Epithelial cell of esophagus (primary cell): ENCODE measurements at regions not wholly inside any gene's neighbourhood (a gene's known extent, or its start where the extent isn't known, plus 50 kb on each side); places are given as distances from the start of the nearest gene placed in this dataset.

ENCODE experiments used
- DNase-seq: peaks from one replicate; pipeline ENCODE4 v3.0.0; 2010; ENCODE audit warnings: low read depth
- H3K4me3 ChIP-seq: 2 replicates; pipeline ENCODE4 v1.5.1; 2011; ENCODE audit warnings: mild to moderate bottlenecking, low read length, control low read depth
- CTCF ChIP-seq: IDR thresholded peaks from 2 replicates; pipeline ENCODE4 v1.5.1; 2011; ENCODE audit warnings: low read depth, mild to moderate bottlenecking, low read length, control low read depth, inconsistent platforms; ENCODE audit not compliant: insufficient read depth; ENCODE audit errors: missing control alignments

DNA sequence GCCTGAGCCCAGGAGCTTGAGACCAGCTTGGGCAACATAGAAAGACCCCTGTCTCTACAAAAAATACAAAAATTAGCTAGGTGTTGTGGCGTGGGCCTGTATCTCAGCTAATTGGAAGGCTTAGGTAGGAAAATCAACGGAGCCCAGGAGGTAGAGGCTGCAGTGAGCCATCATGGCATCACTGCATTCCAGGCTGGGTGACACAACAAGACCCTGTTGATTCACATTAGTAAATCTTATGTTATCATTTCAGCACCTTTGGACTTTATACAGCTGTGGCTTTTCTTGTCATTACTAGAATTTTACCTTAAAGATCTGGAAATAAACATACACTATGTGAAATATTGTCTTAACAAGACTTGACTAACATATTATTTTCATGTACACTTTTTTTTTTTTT, 185.0 kb downstream of the ZNF608 start:
- peak; percentile 71 for DNase-seq
- H3K4me3 ChIP-seq = no peak overlapping the region
- TF ChIP-seq CTCF = no peak

- TF ChIP-seq CTCF = no peak
- DNase-seq = no peak
- no peak overlapping the region for H3K4me3 ChIP-seq
Observed at GRCh38 chr5:124560370-124560769, 186.1 kb downstream of the ZNF608 start.

GRCh38 chr5:124557761-124558160, 188.7 kb downstream of the ZNF608 start:
- H3K4me3 ChIP-seq = no peak overlapping the region
- DNase-seq = no peak

GRCh38 chr5:124554746-124555578, 191.5 kb downstream of the ZNF608 start:
- H3K4me3 ChIP-seq = no peak overlapping the region
- DNase-seq = no peak
- no peak for TF ChIP-seq CTCF

More at GRCh38 chr5:124557761-124558160, 188.7 kb downstream of the ZNF608 start:
- TF ChIP-seq CTCF = no peak

DNA sequence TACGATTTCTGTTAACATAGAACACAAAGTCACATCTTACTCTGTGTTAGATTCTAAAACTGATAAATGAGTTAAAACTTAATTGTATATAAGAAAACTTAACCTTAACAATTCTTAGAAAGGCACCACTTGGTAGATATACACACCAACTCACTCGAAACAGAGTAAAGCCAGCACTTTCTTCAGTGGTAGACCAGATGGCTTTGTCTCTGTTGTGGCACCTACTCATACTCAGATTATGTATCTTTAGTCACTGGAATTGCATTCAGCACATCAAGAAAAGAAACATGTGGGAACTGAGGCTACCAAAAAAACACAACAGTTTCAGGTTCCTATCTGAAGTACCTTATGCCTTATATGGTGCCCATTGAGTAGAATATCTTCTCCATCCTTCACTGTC, 192.5 kb downstream of the ZNF608 start:
- TF ChIP-seq CTCF = no peak
- DNase-seq = no peak
- H3K4me3 ChIP-seq = no peak overlapping the region

GRCh38 chr5:124552526-124552925, 193.9 kb downstream of the ZNF608 start:
- no peak for DNase-seq
- TF ChIP-seq CTCF = no peak
- H3K4me3 ChIP-seq = no peak overlapping the region

DNA sequence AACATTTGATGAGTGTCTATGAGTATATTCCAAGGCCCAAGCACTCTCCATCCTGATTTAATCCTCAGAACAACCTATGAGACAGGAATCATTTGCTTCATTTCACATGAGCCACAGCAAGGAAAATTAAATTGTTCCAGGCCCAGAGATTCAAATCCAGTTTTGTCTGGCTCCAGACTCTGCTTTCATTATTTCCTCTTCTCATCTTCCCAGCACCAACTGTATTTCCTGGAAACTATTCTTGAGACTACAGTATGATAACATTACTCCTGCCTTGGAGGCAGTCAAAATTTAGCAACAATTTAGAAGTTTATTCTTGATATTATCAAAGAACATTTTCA, 194.5 kb downstream of the ZNF608 start:
- DNase-seq = no peak
- no peak for TF ChIP-seq CTCF
- no peak overlapping the region for H3K4me3 ChIP-seq
